ENCODE measurements at regions not wholly inside any gene's neighbourhood (a gene's known extent, or its start where the extent isn't known, plus 50 kb on each side); places are given as distances from the start of the nearest gene placed in this dataset.

- H3K4me1 ChIP-seq (replicated peaks): no peaks in the 10 kb centered on the region
- H3K4me3 ChIP-seq: no peak overlapping the region
- H3K9me3 ChIP-seq: no peaks in the 10 kb centered on the region
- WGBS: 74% methylated on average over 5 of the region's 5 CpGs
- H3K27me3 ChIP-seq (replicated peaks; ENCODE audit: insufficient read depth): no peaks in the 10 kb centered on the region
- no peak for DNase-seq (ENCODE audit: low spot score)
- no peaks in the 10 kb centered on the region for H3K36me3 ChIP-seq
- no peak overlapping the region for H3K27ac ChIP-seq
- TF ChIP-seq POLR2A (IDR thresholded peaks at IDR 0.05): no peak
- TF ChIP-seq POLR2AphosphoS5 (IDR thresholded peaks at IDR 0.05): no peak
- no peak for TF ChIP-seq CTCF (IDR thresholded peaks at IDR 0.05)
- intact Hi-C loops (cut with DNase I): no loop called here
These were observed 55.7 kb upstream of the KCNE2 start for GRCh38 chr21:34307991-34308532.

- H3K4me3 ChIP-seq: no peak overlapping the region
- no peak for DNase-seq (ENCODE audit: low spot score)
- H3K27ac ChIP-seq: no peak overlapping the region
- intact Hi-C loops (cut with DNase I): no loop called here
- no peaks in the 10 kb centered on the region for H3K4me1 ChIP-seq (replicated peaks)
- 94% methylated on average over 12 of the region's 12 CpGs for WGBS
- H3K36me3 ChIP-seq: no peaks in the 10 kb centered on the region
- H3K27me3 ChIP-seq (replicated peaks; ENCODE audit: insufficient read depth): no peaks in the 10 kb centered on the region
- TF ChIP-seq CTCF (IDR thresholded peaks at IDR 0.05): no peak
- no peak for TF ChIP-seq POLR2A (IDR thresholded peaks at IDR 0.05)
- no peak for TF ChIP-seq POLR2AphosphoS5 (IDR thresholded peaks at IDR 0.05)
- H3K9me3 ChIP-seq: no peaks in the 10 kb centered on the region
These were observed 52.1 kb upstream of the KCNE2 start for GRCh38 chr21:34311561-34312330.

GRCh38 chr21:34313116-34313515 lies 50.7 kb upstream of the KCNE2 start:
- H3K4me1 ChIP-seq (replicated peaks): no peaks in the 10 kb centered on the region
- H3K9me3 ChIP-seq: no peaks in the 10 kb centered on the region
- no peak overlapping the region for H3K27ac ChIP-seq
- TF ChIP-seq CTCF (IDR thresholded peaks at IDR 0.05) (no peak), POLR2A (IDR thresholded peaks at IDR 0.05) (no peak), POLR2AphosphoS5 (IDR thresholded peaks at IDR 0.05) (no peak)
- no peaks in the 10 kb centered on the region for H3K27me3 ChIP-seq (replicated peaks; ENCODE audit: insufficient read depth)
- intact Hi-C loops (cut with DNase I): no loop called here
- 53% methylated on average over 1 of the region's 1 CpG for WGBS
- no peak overlapping the region for H3K4me3 ChIP-seq
- no peaks in the 10 kb centered on the region for H3K36me3 ChIP-seq
- DNase-seq (ENCODE audit: low spot score): no peak

Measured in prostate gland (tissue), 2 donors.